KMS-11 (cell line): ENCODE measurements at regions not wholly inside any gene's neighbourhood (a gene's known extent, or its start where the extent isn't known, plus 50 kb on each side); places are given as distances from the start of the nearest gene placed in this dataset.

Experiments
- H2AFZ ChIP-seq: fragments of 200-600 bp; sonication (generic); 2 replicates; pipeline ENCODE4 v1.6.1; 2016; ENCODE audit warnings: antibody characterized with exemption, mixed run types, low read depth
- H3K27ac ChIP-seq: fragments of 200-600 bp; sonication (generic); 2 replicates; pipeline ENCODE4 v1.6.1; 2016; ENCODE audit warnings: mild to moderate bottlenecking, mixed run types
- H3K27me3 ChIP-seq: fragments of 200-600 bp; sonication (generic); 2 replicates; pipeline ENCODE4 v1.6.1; 2017; ENCODE audit warnings: mild to moderate bottlenecking, low read depth, mixed run types, moderate library complexity; ENCODE audit not compliant: insufficient read depth
- H3K36me3 ChIP-seq: fragments of 200-600 bp; sonication (generic); 2 replicates; pipeline ENCODE4 v1.6.1; 2017; ENCODE audit warnings: mild to moderate bottlenecking, mixed run types; ENCODE audit not compliant: insufficient read depth
- H3K4me1 ChIP-seq: fragments of 200-600 bp; sonication (generic); 2 replicates; pipeline ENCODE4 v1.6.1; 2016; ENCODE audit warnings: mild to moderate bottlenecking, low read depth, mixed run types; ENCODE audit not compliant: poor library complexity, severe bottlenecking
- H3K4me2 ChIP-seq: fragments of 200-600 bp; sonication (generic); 2 replicates; pipeline ENCODE4 v1.7.0; 2016; ENCODE audit warnings: mild to moderate bottlenecking, mixed run types
- H3K4me3 ChIP-seq: fragments of 200-600 bp; sonication (generic); IDR thresholded peaks from 2 replicates; pipeline ENCODE4 v1.6.1; 2017; ENCODE audit warnings: low read depth, low read length, mixed read lengths; ENCODE audit not compliant: insufficient read depth
- H3K79me2 ChIP-seq: fragments of 200-600 bp; sonication (generic); 2 replicates; pipeline ENCODE4 v1.6.1; 2016; ENCODE audit warnings: low read depth, mixed run types; ENCODE audit not compliant: insufficient read depth
- H3K9ac ChIP-seq: fragments of 200-600 bp; sonication (generic); 2 replicates; pipeline ENCODE4 v1.6.1; 2016; ENCODE audit warnings: mild to moderate bottlenecking, mixed run types
- H4K20me1 ChIP-seq: fragments of 200-600 bp; sonication (generic); 2 replicates; pipeline ENCODE4 v1.6.1; 2016; ENCODE audit warnings: mild to moderate bottlenecking, mixed run types; ENCODE audit not compliant: insufficient read depth
- CTCF ChIP-seq: fragments of 200-600 bp; sonication (generic); conservative IDR thresholded peaks from 2 replicates; pipeline ENCODE4 v1.6.1; 2017; ENCODE audit warnings: low read depth, mild to moderate bottlenecking, antibody characterized with exemption, low read length, moderate library complexity, mixed read lengths

- no peak overlapping the region for H3K9ac ChIP-seq
- no peak overlapping the region for H3K4me3 ChIP-seq
- no peaks in the 10 kb centered on the region for H3K36me3 ChIP-seq
- TF ChIP-seq CTCF: no peak
- H3K27me3 ChIP-seq: no peaks in the 10 kb centered on the region
- H3K27ac ChIP-seq: no peak overlapping the region
- H3K79me2 ChIP-seq: no peaks in the 10 kb centered on the region
- H3K4me1 ChIP-seq: no peaks in the 10 kb centered on the region
- H2AFZ ChIP-seq: no peak overlapping the region
- no peak overlapping the region for H3K4me2 ChIP-seq
- H4K20me1 ChIP-seq: no peaks in the 10 kb centered on the region
Measured at GRCh38 chrX:11970578-11971359, 167.5 kb upstream of the FRMPD4 start.

- H3K27ac ChIP-seq: no peak overlapping the region
- H3K4me3 ChIP-seq: no peak overlapping the region
- no peak overlapping the region for H3K9ac ChIP-seq
- no peak overlapping the region for H3K4me2 ChIP-seq
- no peaks in the 10 kb centered on the region for H3K27me3 ChIP-seq
- no peaks in the 10 kb centered on the region for H3K79me2 ChIP-seq
- TF ChIP-seq CTCF: no peak
- no peaks in the 10 kb centered on the region for H3K36me3 ChIP-seq
- H4K20me1 ChIP-seq: no peaks in the 10 kb centered on the region
- H3K4me1 ChIP-seq: no peaks in the 10 kb centered on the region
- no peak overlapping the region for H2AFZ ChIP-seq
Measured at GRCh38 chrX:11976663-11977062, 161.6 kb upstream of the FRMPD4 start.

- no peak for TF ChIP-seq CTCF
- Histone ChIP-seq H3K4me2 (no peak overlapping the region), H3K4me1 (no peaks in the 10 kb centered on the region)
Measured at GRCh38 chrX:11992271-11992670, 146.0 kb upstream of the FRMPD4 start.

GRCh38 chrX:11995146-11995545, 143.1 kb upstream of the FRMPD4 start:
- Histone ChIP-seq H4K20me1 (no peaks in the 10 kb centered on the region), H3K4me2 (no peak overlapping the region), H3K4me3 (no peak overlapping the region), H3K9ac (no peak overlapping the region), H2AFZ (no peak overlapping the region), H3K79me2 (no peaks in the 10 kb centered on the region), H3K27ac (no peak overlapping the region), H3K36me3 (no peaks in the 10 kb centered on the region), H3K27me3 (no peaks in the 10 kb centered on the region), H3K4me1 (no peaks in the 10 kb centered on the region)
- no peak for TF ChIP-seq CTCF

More at GRCh38 chrX:11992271-11992670, 146.0 kb upstream of the FRMPD4 start:
- no peak overlapping the region for H3K27ac ChIP-seq
- no peaks in the 10 kb centered on the region for H3K27me3 ChIP-seq
- no peak overlapping the region for H3K9ac ChIP-seq
- H3K79me2 ChIP-seq: no peaks in the 10 kb centered on the region
- no peaks in the 10 kb centered on the region for H4K20me1 ChIP-seq
- no peak overlapping the region for H2AFZ ChIP-seq
- no peaks in the 10 kb centered on the region for H3K36me3 ChIP-seq
- H3K4me3 ChIP-seq: no peak overlapping the region
